Pancreas (tissue), 10 donors: ENCODE measurements at regions not wholly inside any gene's neighbourhood (a gene's known extent, or its start where the extent isn't known, plus 50 kb on each side); places are given as distances from the start of the nearest gene placed in this dataset.
"Not testable (repeated sequence)": the region's sequence is repeated elsewhere in the genome, so short reads cannot be mapped to it uniquely, and the experiment has no call there.

Experiments used
- ATAC-seq, 4 donors: fragments of 200-7000 bp; cut with Tn5 transposase; one replicate each; pipeline versions ENCODE4 v1.8.0 to v1.9.1; 2020; ENCODE audit warnings: mild to moderate bottlenecking in 4 of 4, moderate library complexity in 4 of 4
- DNase-seq, 6 donors: peaks; one replicate each; pipeline ENCODE4 v3.0.0-alpha.2; 2020
- FAIRE-seq: peaks from 2 replicates; lab custom pipeline; 2012; peaks lifted over from hg19 to GRCh38; lab: Jason Lieb, UNC
- H3K27ac ChIP-seq, 4 donors: fragments of 200-600 bp; sonication (generic); 1 replicate in 3 of 4; 2 replicates in 1 of 4; pipeline versions ENCODE4 v1.5.0 to v1.8.0; 2020
- H3K27me3 ChIP-seq, 4 donors: fragments of 200-600 bp; one replicate each; pipeline ENCODE4 v1.8.0; 2021
- H3K36me3 ChIP-seq, 3 donors: fragments of 200-600 bp; sonication (generic) in 1 of 3; one replicate each; pipeline versions ENCODE4 v1.5.0 to v1.8.0; 2020 to 2021
- H3K4me1 ChIP-seq, 3 donors: fragments of 200-600 bp; one replicate each; pipeline ENCODE4 v1.8.0; 2021
- H3K4me3 ChIP-seq, 4 donors: fragments of 200-600 bp; sonication (generic) in 2 of 4; one replicate each; pipeline versions ENCODE4 v1.5.0 to v1.8.0; 2020 to 2021
- H3K9me3 ChIP-seq, 4 donors: fragments of 200-600 bp; one replicate each; pipeline ENCODE4 v1.8.0; 2021
- WGBS, 2 donors: extraction: QIAGEN DNeasy Blood & Tissue Kit; methylation state at CpG; one replicate each; pipeline ENCODE4 v1.1.7; 2013; 5-methylcytosine and 5-hydroxymethylcytosine counted together
- intact Hi-C, 3 donors: fragments of 100-400 bp; cut with DNase I; formaldehyde crosslinking; loops; one replicate each; pipeline versions ENCODE4 v1.11.1 to v1.14.2; 2022
- TF ChIP-seq, protein P1 (sequence below), 4 donors: fragments of 200-600 bp; sonication (generic) in 3 of 4; IDR thresholded peaks; one replicate each; pipeline versions ENCODE4 v1.5.0 to v1.8.0; 2021; ENCODE audit warnings: antibody characterized with exemption in 4 of 4
- donor health status: healthy with polysubstance abuse.
- donor health status: DM: no; HTN: no; CAD: no; lungs with moderate emphysema.
- donor health status: DM: no; HTN: no; CAD: no.
- donor health status: control.
- donor health status: control.
- donor health status: Bipolar disorder and iron deficiency.
- donor health status: DM: yes; HTN: yes; CAD: no.
- donor health status: DM: no; HTN: no; CAD: no.
- donor health status: DM: no; HTN: no; CAD: no.
- donor health status: DM: yes; HTN: yes; CAD: no.

DNA sequence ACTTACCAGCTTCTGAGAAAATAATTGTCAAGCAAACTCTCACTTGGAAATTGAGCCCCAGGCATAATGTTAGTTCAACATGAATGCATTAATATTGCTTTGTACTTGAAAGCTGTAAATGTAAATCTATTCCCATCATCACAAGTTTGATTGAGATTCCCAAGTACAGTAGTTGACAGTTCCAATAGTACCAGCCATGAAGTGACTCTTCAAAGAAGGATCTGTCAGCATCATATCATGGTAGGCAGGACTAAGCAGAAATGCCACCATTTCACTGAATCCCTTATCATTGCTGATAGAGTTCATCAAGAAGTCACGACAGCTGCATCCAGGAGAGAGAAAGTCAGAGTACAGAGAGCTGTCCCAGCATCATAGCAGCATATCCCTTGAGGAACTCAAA, 348.7 kb downstream of the OMA1 start:
- no peaks in the 10 kb centered on the region for H3K36me3 ChIP-seq
- intact Hi-C loops = no loop called here
- 56 to 84% methylated on average over 1 of the region's 1 CpG for WGBS, 2 donors

GRCh38 chr1:58190267-58190988, 356.1 kb downstream of the OMA1 start:
- no peaks in the 10 kb centered on the region for H3K9me3 ChIP-seq
- no peaks in the 10 kb centered on the region for H3K27me3 ChIP-seq
- H3K36me3 ChIP-seq = no peaks in the 10 kb centered on the region
- ATAC-seq (no peak), DNase-seq (no peak), FAIRE-seq (no peak)
- H3K4me1 ChIP-seq = no peaks in the 10 kb centered on the region
- TF ChIP-seq, protein P1, sequence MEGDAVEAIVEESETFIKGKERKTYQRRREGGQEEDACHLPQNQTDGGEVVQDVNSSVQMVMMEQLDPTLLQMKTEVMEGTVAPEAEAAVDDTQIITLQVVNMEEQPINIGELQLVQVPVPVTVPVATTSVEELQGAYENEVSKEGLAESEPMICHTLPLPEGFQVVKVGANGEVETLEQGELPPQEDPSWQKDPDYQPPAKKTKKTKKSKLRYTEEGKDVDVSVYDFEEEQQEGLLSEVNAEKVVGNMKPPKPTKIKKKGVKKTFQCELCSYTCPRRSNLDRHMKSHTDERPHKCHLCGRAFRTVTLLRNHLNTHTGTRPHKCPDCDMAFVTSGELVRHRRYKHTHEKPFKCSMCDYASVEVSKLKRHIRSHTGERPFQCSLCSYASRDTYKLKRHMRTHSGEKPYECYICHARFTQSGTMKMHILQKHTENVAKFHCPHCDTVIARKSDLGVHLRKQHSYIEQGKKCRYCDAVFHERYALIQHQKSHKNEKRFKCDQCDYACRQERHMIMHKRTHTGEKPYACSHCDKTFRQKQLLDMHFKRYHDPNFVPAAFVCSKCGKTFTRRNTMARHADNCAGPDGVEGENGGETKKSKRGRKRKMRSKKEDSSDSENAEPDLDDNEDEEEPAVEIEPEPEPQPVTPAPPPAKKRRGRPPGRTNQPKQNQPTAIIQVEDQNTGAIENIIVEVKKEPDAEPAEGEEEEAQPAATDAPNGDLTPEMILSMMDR (IDR thresholded peaks at IDR 0.05) = no peak
- no peak overlapping the region for H3K27ac ChIP-seq
- H3K4me3 ChIP-seq = no peak overlapping the region
- WGBS, 2 donors = 57 to 77% methylated on average over 10 of the region's 10 CpGs
- intact Hi-C loops = no loop called here

More for the DNA sequence above, 348.7 kb downstream of the OMA1 start:
- Histone ChIP-seq H3K4me1 (no peaks in the 10 kb centered on the region), H3K4me3 (no peak overlapping the region), H3K27me3 (no peaks in the 10 kb centered on the region), H3K9me3 (no peaks in the 10 kb centered on the region), H3K27ac (no peak overlapping the region)
- no peak for DNase-seq
- no peak for FAIRE-seq
- TF ChIP-seq, protein P1 (IDR thresholded peaks at IDR 0.05) = no peak
- ATAC-seq = no peak

DNA sequence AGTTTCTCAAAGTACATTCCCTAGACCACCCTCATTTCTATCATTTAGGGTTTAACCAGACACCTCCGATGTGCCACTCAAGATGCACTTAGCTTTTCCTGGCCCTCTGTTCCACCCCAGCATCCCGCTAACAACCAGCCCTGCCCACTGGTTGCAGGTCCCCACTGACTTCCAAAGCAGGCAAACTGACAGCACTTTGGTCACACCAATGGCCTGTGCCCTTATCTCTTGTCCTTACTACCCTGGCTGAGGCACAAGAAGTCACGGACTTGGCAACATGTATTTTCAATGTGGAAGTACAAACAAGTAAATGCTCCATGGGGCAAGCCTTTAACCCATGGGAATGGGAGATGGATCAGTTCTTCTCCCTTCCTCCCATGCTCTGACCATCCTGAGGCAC, 357.1 kb downstream of the OMA1 start:
- intact Hi-C loops = no loop called here
- no peaks in the 10 kb centered on the region for H3K36me3 ChIP-seq
- H3K4me1 ChIP-seq = no peaks in the 10 kb centered on the region
- no peak overlapping the region for H3K4me3 ChIP-seq
- DNase-seq (no peak), FAIRE-seq (no peak), ATAC-seq (no peak)
- TF ChIP-seq, protein P1 (IDR thresholded peaks at IDR 0.05) = no peak
- 71 to 83% methylated on average over 3 of the region's 3 CpGs for WGBS, 2 donors
- no peak overlapping the region for H3K27ac ChIP-seq
- no peaks in the 10 kb centered on the region for H3K9me3 ChIP-seq
- no peaks in the 10 kb centered on the region for H3K27me3 ChIP-seq

- Histone ChIP-seq H3K36me3 (no peaks in the 10 kb centered on the region), H3K9me3 (no peaks in the 10 kb centered on the region), H3K27me3 (no peaks in the 10 kb centered on the region), H3K4me1 (no peaks in the 10 kb centered on the region), H3K27ac (no peak overlapping the region), H3K4me3 (no peak overlapping the region)
- TF ChIP-seq, protein P1 (IDR thresholded peaks at IDR 0.05) = no peak
- no peak for DNase-seq
- WGBS, 2 donors = 22 to 27% methylated on average over 2 of the region's 2 CpGs
- ATAC-seq = no peak
- intact Hi-C loops = no loop called here
- FAIRE-seq = no peak
These were observed 363.2 kb downstream of the OMA1 start for GRCh38 chr1:58183286-58183685.

GRCh38 chr1:58180537-58180936, 366.0 kb downstream of the OMA1 start:
- Histone ChIP-seq H3K9me3 (no peaks in the 10 kb centered on the region), H3K27ac (no peak overlapping the region), H3K4me3 (no peak overlapping the region), H3K27me3 (no peaks in the 10 kb centered on the region), H3K4me1 (no peaks in the 10 kb centered on the region), H3K36me3 (no peaks in the 10 kb centered on the region)
- ATAC-seq = no peak
- no peak for FAIRE-seq
- intact Hi-C loops = no loop called here
- DNase-seq = no peak
- TF ChIP-seq, protein P1 (IDR thresholded peaks at IDR 0.05) = no peak
- 83 to 86% methylated on average over 2 of the region's 2 CpGs for WGBS, 2 donors

DNA sequence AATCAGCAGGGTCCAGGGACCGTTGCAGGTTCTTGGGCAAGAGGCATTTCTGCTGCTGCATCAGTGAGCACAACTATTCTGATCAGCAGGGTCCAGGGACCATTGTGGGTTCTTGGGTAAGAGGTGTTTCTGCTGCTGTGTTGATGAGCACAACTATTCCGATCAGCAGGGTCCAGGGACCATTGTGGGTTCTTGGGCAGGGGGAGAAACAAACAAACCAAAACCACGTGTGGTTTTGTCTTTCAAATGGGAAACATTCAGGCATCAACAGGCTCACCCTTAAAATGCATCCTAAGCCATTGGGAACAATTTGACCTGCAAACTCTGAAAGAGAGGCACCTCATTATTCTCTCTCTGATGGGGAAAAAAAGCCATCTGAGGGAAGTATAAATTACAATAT, 377.4 kb downstream of the OMA1 start:
- H3K4me3 ChIP-seq, H3K9me3 ChIP-seq, intact Hi-C loops, H3K4me1 ChIP-seq, H3K27ac ChIP-seq, ATAC-seq, DNase-seq, FAIRE-seq, H3K36me3 ChIP-seq, H3K27me3 ChIP-seq: not testable (repeated sequence)
- WGBS, 2 donors = 46 to 57% methylated on average over 3 of the region's 3 CpGs

- H3K27ac ChIP-seq, intact Hi-C loops, H3K9me3 ChIP-seq, H3K27me3 ChIP-seq, H3K36me3 ChIP-seq, H3K4me3 ChIP-seq, H3K4me1 ChIP-seq, FAIRE-seq, ATAC-seq, DNase-seq: not testable (repeated sequence)
- WGBS, 2 donors = 80 to 81% methylated on average over 1 of the region's 1 CpG
These were observed 379.4 kb downstream of the OMA1 start for GRCh38 chr1:58167131-58167530.
